ENCODE measurements at regions not wholly inside any gene's neighbourhood (a gene's known extent, or its start where the extent isn't known, plus 50 kb on each side); places are given as distances from the start of the nearest gene placed in this dataset.

GRCh38 chr15:92224843-92225242, 168.8 kb upstream of the ST8SIA2 start:
- no peak for DNase-seq

GRCh38 chr15:92226020-92226612, 167.6 kb upstream of the ST8SIA2 start:
- DNase-seq = peak; percentile 0

DNA sequence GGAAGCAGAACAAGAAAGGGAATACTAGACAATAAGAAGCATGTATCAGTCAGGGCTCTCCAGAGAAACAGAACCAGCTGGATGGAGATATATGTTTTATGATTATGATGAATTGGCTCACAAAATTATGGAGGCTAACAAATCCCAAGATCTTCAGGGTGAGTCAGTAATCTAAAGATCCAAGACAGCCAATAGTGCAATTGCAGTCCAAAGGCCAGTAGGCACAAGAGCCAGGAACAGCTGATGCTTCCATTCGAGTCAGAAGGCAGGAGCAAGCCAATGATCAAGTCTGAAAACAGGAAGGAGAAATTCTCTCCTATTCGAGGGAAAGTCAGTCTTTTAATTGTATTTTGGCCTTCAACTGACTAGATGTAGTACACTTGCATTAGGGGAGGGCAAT, 164.9 kb upstream of the ST8SIA2 start:
- no peak for DNase-seq

DNA sequence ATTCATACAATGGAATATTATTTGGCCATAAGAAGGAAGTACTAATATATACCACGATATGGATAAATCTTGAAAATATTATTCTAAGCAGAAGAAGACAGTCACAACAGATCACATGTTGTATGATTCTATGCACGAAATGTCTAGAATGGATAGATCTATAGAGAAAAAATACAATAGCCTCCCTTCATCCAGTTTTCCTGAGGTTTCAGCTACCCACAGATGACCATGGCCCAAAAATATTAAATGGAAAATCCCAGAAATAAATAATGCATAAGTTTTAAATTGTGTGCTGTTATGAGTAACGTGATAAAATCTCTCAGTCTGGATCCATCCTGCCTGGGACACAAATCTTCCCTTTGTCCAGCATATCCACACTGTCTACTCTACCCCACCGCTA, 162.2 kb upstream of the ST8SIA2 start:
- DNase-seq = no peak

- no peak for DNase-seq
Measured at GRCh38 chr15:92232317-92232716, 161.4 kb upstream of the ST8SIA2 start.

DNA sequence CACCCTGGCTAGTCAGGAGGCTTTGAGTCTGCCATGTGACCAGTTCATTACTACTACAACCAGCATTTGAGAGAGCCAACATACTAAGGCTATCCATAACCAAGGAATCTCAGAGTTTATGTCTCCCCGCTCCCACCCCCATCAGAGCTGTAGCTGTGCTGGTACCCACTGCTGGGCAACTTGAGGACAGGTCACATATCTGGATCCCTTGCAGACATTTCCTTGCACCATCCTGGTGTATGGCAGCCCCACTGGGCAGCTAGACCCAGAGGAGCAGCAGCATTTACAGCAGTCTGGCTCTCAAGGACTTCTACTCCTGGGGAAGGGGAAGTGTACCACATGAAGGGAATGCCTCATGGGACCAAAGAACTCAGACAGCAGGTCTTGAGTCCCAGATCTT, 160.8 kb upstream of the ST8SIA2 start:
- no peak for DNase-seq

- DNase-seq = no peak
Measured at GRCh38 chr15:92243227-92243626, 150.5 kb upstream of the ST8SIA2 start.

DNA sequence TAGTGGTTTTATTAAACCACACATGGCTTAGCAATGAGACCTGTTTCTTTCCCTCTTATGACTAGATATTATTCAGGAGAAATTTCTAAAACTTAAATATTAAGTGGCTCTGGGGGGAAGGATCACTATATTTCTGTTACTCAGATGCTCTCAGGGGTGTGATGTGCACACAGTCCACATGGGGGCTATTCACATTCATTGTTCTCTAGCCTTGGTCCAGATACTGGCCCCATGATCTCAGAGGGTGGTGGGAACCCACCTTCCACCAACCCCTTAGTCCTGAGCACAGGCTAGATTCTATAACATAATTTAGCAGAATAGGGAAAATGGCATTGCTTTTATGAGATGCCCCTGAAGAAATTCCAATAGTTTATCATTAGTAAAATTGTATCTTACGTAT, 149.0 kb upstream of the ST8SIA2 start:
- no peak for DNase-seq

DNA sequence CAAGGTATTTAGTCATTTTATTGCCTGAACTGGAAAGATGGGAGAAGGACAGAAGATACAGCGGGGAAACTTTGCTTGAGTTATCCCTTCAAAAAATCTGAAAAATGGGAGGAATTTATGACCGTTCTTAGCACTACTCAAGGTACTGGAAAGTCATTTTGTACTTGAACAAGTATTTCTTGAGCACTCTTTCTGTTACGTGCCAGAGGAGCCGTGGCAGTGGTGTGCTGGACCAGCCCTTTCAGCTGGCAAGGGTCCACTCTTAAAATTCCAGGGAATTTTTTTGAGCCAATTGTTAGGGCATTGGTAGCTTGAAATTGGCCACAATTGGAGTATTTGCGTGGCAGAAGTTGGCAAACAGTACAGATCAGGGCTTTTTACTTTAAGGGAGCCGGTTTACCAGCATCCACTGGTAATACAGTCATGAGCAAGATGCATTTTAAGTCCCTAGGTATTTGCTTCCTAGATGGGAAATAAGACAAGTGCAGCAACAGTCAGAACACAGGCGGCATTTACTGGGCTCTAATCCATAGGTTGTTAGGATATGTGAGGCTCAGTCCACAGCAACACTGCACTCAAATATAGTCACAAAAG, 145.9 kb upstream of the ST8SIA2 start:
- DNase-seq = no peak

GRCh38 chr15:92266796-92267685, 126.6 kb upstream of the ST8SIA2 start:
- DNase-seq = no peak

GRCh38 chr15:92268900-92269299, 124.8 kb upstream of the ST8SIA2 start:
- DNase-seq = no peak

GRCh38 chr15:92271179-92271578, 122.5 kb upstream of the ST8SIA2 start:
- no peak for DNase-seq

- no peak for DNase-seq
Measured at GRCh38 chr15:92272106-92272505, 121.6 kb upstream of the ST8SIA2 start.

DNA sequence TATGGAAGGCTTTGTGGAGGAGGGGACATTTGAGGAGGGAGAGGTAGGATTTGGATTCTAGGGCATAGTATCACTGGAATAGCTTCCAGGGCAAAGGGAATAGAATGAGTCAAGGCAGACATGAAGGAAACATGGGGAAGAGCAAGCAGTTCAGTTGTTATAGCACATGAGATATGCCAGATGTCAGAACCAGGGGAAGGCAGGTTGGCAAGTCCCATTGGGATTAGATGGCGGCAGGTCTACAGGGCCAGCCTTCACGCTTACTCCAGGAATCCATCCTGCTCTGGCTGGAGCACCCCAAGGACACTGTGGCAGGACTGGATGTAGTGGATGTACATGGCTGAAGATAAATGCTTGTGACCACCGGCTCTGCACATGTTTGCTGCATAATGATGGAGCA, 120.4 kb upstream of the ST8SIA2 start:
- DNase-seq = no peak

- no peak for DNase-seq
Measured at GRCh38 chr15:92273723-92274122, 120.0 kb upstream of the ST8SIA2 start.

DNA sequence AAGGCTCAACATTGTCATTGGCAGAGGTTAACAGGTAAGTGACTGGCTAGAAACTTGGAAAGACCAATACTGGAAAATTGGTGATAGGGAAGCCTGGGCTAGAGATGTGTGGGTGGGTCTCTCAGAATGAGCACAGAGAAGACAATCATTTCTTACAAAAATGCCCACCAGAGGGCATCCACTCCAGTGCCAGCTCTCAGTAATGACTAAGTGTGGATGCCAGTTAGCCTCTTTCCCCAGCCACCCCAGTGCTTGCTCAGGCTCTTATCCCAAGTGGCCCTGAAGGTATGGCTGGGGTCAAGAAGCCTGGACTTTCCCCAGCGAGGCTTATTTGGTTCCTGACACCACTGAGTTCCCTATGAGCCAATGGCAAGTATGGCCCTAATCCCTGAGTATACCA, 115.9 kb upstream of the ST8SIA2 start:
- no peak for DNase-seq

DNA sequence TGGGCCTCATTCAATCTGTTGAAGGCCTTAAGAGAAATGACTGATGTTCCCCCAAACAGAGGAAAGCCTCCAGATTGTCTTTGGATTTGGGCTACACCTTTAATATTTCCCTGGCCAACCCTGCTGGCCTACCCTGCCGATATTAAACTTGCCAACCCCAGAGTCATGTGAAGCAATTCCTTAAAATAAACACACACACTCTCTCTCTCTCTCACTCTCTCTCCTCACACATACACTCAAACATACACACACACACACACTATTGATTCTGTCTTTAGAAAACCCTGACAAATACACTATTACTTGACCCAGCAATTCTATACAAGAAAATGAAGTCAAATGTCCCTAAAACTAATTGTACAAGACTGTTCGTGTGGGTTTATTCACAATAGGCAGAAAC, 109.9 kb upstream of the ST8SIA2 start:
- DNase-seq = no peak

DNA sequence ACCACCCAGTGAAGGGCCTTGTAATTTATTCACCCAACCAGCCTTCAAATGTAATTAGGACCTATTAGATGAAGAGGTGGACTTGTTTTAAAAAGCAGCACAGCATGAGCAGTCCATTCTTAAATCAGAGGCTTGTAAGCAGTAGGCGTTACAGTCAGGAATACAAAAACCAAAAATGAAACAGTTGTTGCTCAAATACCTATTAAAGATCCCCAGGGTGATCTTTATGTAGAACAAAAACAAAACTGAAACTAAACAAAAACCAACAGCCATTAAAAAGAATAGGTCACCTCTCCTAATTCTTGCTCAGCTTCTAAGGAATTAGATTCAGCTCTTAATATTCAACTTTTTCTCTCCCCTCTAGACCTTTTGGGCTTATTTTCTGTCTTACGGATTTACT, 104.9 kb upstream of the ST8SIA2 start:
- DNase-seq = no peak

- DNase-seq = no peak
Measured at GRCh38 chr15:92289733-92290132, 103.9 kb upstream of the ST8SIA2 start.

DNA sequence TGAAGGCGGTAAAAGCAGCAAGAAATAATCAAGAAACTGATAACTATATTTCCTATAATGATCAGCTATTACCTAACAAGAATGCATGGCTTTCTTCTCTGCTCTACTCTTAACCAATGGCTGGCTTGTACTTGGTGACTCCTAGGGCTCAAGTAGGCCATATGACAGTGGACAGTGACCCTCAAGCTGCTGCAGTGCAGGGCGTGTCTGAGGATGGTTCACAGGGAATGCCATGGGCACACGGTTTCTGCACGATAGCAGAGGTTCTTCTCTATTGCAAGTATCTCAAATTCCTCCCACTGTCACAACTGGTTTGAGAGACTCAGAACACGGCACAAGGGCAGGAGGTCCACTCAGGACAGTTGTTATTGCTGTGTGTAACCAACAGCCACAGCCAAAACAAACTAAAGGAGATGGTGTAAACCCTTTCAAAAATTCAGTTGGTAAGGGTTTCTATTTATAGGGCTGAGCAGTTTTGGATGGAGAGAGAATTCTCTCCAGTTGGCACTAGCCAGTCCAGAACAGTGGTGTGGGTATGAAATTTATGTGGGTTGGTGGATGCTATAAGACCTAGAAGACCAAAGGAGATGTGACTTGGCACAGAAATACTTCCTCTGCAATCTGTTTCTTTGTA, 103.2 kb upstream of the ST8SIA2 start:
- DNase-seq = no peak

GRCh38 chr15:92291900-92292299, 101.8 kb upstream of the ST8SIA2 start:
- DNase-seq = no peak

DNA sequence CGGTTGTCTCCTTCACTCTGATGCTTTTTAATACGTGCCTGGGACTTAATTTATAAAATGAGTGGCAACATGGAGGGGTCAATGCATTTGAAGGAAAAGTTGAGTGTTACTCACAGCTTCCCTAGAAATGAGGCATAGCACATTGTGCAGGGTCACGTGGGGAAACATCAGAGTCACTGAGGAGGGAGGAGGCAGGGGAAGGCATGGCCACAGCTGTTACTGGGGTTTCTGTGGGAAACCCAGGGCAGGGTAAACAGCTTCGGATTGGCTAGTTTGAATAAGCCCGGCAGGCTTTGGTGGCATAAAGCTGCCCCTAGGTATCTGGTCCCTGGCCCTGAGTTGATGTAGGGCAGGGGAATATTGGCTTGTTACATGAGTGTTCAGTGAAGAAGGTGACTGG, 98.9 kb upstream of the ST8SIA2 start:
- DNase-seq = no peak

DNA sequence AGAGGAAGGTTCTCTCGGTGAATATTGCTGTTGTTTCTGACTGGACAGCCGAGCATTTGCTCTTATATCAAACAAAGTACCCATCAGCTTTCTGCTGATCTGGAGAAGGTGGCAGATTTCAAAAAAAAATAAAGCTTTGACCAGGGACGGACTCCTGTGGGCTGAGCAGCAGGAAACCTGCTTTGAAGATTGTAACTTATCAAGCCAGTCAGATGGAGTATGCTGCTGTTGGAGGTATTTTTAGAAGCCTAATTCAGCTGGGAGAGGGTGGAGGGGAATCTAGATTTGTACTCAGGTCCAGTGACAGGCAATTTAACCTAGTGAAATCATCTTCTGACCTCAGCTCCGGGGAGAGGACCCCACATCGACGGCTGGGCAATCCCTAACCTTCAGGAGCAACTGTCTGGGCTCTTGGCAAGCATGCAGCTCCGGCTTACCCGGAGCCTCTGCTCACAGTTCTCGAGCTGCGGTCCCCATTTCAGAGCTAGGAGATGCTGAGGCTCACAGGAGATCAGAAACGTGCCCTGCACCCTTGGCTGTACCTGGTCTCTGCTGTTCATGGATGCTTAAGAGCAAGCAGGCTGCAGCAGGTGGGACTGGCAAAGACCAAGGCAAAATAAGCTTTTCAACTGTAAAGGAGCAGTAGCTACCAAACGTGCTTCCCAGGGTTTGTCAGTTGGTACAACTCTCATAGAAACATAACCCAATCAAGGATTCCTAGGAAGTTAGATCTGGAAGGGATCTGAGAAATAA, 89.3 kb upstream of the ST8SIA2 start:
- DNase-seq = no peak
